ENCODE measurements at regions not wholly inside any gene's neighbourhood (a gene's known extent, or its start where the extent isn't known, plus 50 kb on each side); places are given as distances from the start of the nearest gene placed in this dataset.

GRCh38 chr17:13353590-13353989 is 248.1 kb downstream of the HS3ST3A1 start:
- no peak for ATAC-seq
- H3K4me1 Mint-ChIP-seq (ENCODE audit: low read depth), result no peaks in the 10 kb centered on the region
- peaks cover 3% of the 10 kb centered on the region for H3K27me3 Mint-ChIP-seq (ENCODE audit: low read depth)
- H3K36me3 Mint-ChIP-seq (ENCODE audit: insufficient read depth), result no peaks in the 10 kb centered on the region
- no peak for DNase-seq
- no peak overlapping the region for H3K4me3 Mint-ChIP-seq
- H3K9me3 Mint-ChIP-seq, result no peaks in the 10 kb centered on the region

- Mint-ChIP-seq H3K36me3 (ENCODE audit: insufficient read depth) (no peaks in the 10 kb centered on the region), H3K4me3 (no peak overlapping the region), H3K4me1 (ENCODE audit: low read depth) (no peaks in the 10 kb centered on the region), H3K9me3 (no peaks in the 10 kb centered on the region), H3K27me3 (ENCODE audit: low read depth) (peaks cover 3% of the 10 kb centered on the region)
- no peak for ATAC-seq
- no peak for DNase-seq
Observed at GRCh38 chr17:13352747-13353415, 248.8 kb downstream of the HS3ST3A1 start.

GRCh38 chr17:13351046-13351445 is 250.7 kb downstream of the HS3ST3A1 start:
- ATAC-seq, result no peak
- Mint-ChIP-seq H3K4me3 (no peak overlapping the region), H3K36me3 (ENCODE audit: insufficient read depth) (no peaks in the 10 kb centered on the region), H3K4me1 (ENCODE audit: low read depth) (peaks cover 5% of the 10 kb centered on the region), H3K27me3 (ENCODE audit: low read depth) (peaks cover 3% of the 10 kb centered on the region), H3K9me3 (peaks cover 3% of the 10 kb centered on the region)
- no peak for DNase-seq

- ATAC-seq, result no peak
- Mint-ChIP-seq H3K4me3 (no peak overlapping the region), H3K27me3 (ENCODE audit: low read depth) (peaks cover 3% of the 10 kb centered on the region), H3K4me1 (ENCODE audit: low read depth) (peaks cover 5% of the 10 kb centered on the region), H3K9me3 (peaks cover 3% of the 10 kb centered on the region), H3K36me3 (ENCODE audit: insufficient read depth) (no peaks in the 10 kb centered on the region)
- DNase-seq, result no peak
Observed at GRCh38 chr17:13350466-13350865, 251.3 kb downstream of the HS3ST3A1 start.

- no peak overlapping the region for H3K4me3 Mint-ChIP-seq
- peaks cover 3% of the 10 kb centered on the region for H3K27me3 Mint-ChIP-seq (ENCODE audit: low read depth)
- peak; percentile 64 to 72 for ATAC-seq
- H3K9me3 Mint-ChIP-seq, result peaks cover 3% of the 10 kb centered on the region
- no peak for DNase-seq
- H3K36me3 Mint-ChIP-seq (ENCODE audit: insufficient read depth), result no peaks in the 10 kb centered on the region
- peaks cover 5% of the 10 kb centered on the region for H3K4me1 Mint-ChIP-seq (ENCODE audit: low read depth)
Observed at GRCh38 chr17:13346996-13347762, 254.6 kb downstream of the HS3ST3A1 start.

GRCh38 chr17:13346592-13346991 is 255.1 kb downstream of the HS3ST3A1 start:
- H3K4me3 Mint-ChIP-seq, result no peak overlapping the region
- H3K27me3 Mint-ChIP-seq (ENCODE audit: low read depth), result no peaks in the 10 kb centered on the region
- H3K36me3 Mint-ChIP-seq (ENCODE audit: insufficient read depth), result no peaks in the 10 kb centered on the region
- DNase-seq (no peak), ATAC-seq (no peak)
- H3K4me1 Mint-ChIP-seq (ENCODE audit: low read depth), result peaks cover 5% of the 10 kb centered on the region
- H3K9me3 Mint-ChIP-seq, result peaks cover 3% of the 10 kb centered on the region

GRCh38 chr17:13346081-13346533 is 255.6 kb downstream of the HS3ST3A1 start:
- DNase-seq (no peak), ATAC-seq (peak in 1 of 2 donors; percentile 27)
- Mint-ChIP-seq H3K9me3 (peaks cover 3% of the 10 kb centered on the region), H3K4me3 (no peak overlapping the region), H3K36me3 (ENCODE audit: insufficient read depth) (no peaks in the 10 kb centered on the region), H3K27me3 (ENCODE audit: low read depth) (no peaks in the 10 kb centered on the region), H3K4me1 (ENCODE audit: low read depth) (peaks cover 5% of the 10 kb centered on the region)

GRCh38 chr17:13338421-13338820 is 263.3 kb downstream of the HS3ST3A1 start:
- no peak for DNase-seq
- no peaks in the 10 kb centered on the region for H3K36me3 Mint-ChIP-seq (ENCODE audit: insufficient read depth)
- no peak for ATAC-seq
- no peak overlapping the region for H3K4me3 Mint-ChIP-seq
- H3K27me3 Mint-ChIP-seq (ENCODE audit: low read depth), result peaks cover 29% of the 10 kb centered on the region
- peaks cover 5% of the 10 kb centered on the region for H3K4me1 Mint-ChIP-seq (ENCODE audit: low read depth)
- no peaks in the 10 kb centered on the region for H3K9me3 Mint-ChIP-seq

- no peak overlapping the region for H3K4me3 Mint-ChIP-seq
- DNase-seq (no peak), ATAC-seq (no peak)
- H3K36me3 Mint-ChIP-seq (ENCODE audit: insufficient read depth), result no peaks in the 10 kb centered on the region
- H3K27me3 Mint-ChIP-seq (ENCODE audit: low read depth), result peaks cover 31% of the 10 kb centered on the region
- H3K4me1 Mint-ChIP-seq (ENCODE audit: low read depth), result peaks cover 5% of the 10 kb centered on the region
- H3K9me3 Mint-ChIP-seq, result no peaks in the 10 kb centered on the region
Observed at GRCh38 chr17:13337864-13338371, 263.8 kb downstream of the HS3ST3A1 start.

- peaks cover 5% of the 10 kb centered on the region for H3K4me1 Mint-ChIP-seq (ENCODE audit: low read depth)
- no peak overlapping the region for H3K4me3 Mint-ChIP-seq
Observed at GRCh38 chr17:13337151-13337550, 264.6 kb downstream of the HS3ST3A1 start.

GRCh38 chr17:13334374-13334773 is 267.4 kb downstream of the HS3ST3A1 start:
- H3K4me1 Mint-ChIP-seq (ENCODE audit: low read depth), result peaks cover 5% of the 10 kb centered on the region
- ATAC-seq, result no peak
- no peaks in the 10 kb centered on the region for H3K36me3 Mint-ChIP-seq (ENCODE audit: insufficient read depth)
- H3K4me3 Mint-ChIP-seq, result no peak overlapping the region
- peaks cover 31% of the 10 kb centered on the region for H3K27me3 Mint-ChIP-seq (ENCODE audit: low read depth)
- H3K9me3 Mint-ChIP-seq, result no peaks in the 10 kb centered on the region
- no peak for DNase-seq

More at GRCh38 chr17:13337151-13337550, 264.6 kb downstream of the HS3ST3A1 start:
- no peaks in the 10 kb centered on the region for H3K36me3 Mint-ChIP-seq (ENCODE audit: insufficient read depth)
- peaks cover 33% of the 10 kb centered on the region for H3K27me3 Mint-ChIP-seq (ENCODE audit: low read depth)
- no peak for ATAC-seq
- no peaks in the 10 kb centered on the region for H3K9me3 Mint-ChIP-seq
- DNase-seq, result no peak

- peaks cover 5% of the 10 kb centered on the region for H3K4me1 Mint-ChIP-seq (ENCODE audit: low read depth)
- DNase-seq (no peak), ATAC-seq (no peak)
- peaks cover 31% of the 10 kb centered on the region for H3K27me3 Mint-ChIP-seq (ENCODE audit: low read depth)
- no peaks in the 10 kb centered on the region for H3K9me3 Mint-ChIP-seq
- no peak overlapping the region for H3K4me3 Mint-ChIP-seq
- H3K36me3 Mint-ChIP-seq (ENCODE audit: insufficient read depth), result no peaks in the 10 kb centered on the region
Observed at GRCh38 chr17:13333661-13334060, 268.1 kb downstream of the HS3ST3A1 start.

GRCh38 chr17:13332207-13332606 is 269.5 kb downstream of the HS3ST3A1 start:
- peaks cover 21% of the 10 kb centered on the region for H3K27me3 Mint-ChIP-seq (ENCODE audit: low read depth)
- no peaks in the 10 kb centered on the region for H3K4me1 Mint-ChIP-seq (ENCODE audit: low read depth)
- no peaks in the 10 kb centered on the region for H3K9me3 Mint-ChIP-seq
- DNase-seq (no peak), ATAC-seq (no peak)
- H3K4me3 Mint-ChIP-seq, result no peak overlapping the region
- no peaks in the 10 kb centered on the region for H3K36me3 Mint-ChIP-seq (ENCODE audit: insufficient read depth)

GRCh38 chr17:13329421-13329820 is 272.3 kb downstream of the HS3ST3A1 start:
- H3K9me3 Mint-ChIP-seq, result no peaks in the 10 kb centered on the region
- ATAC-seq (no peak), DNase-seq (no peak)
- peaks cover 15% of the 10 kb centered on the region for H3K27me3 Mint-ChIP-seq (ENCODE audit: low read depth)
- H3K4me1 Mint-ChIP-seq (ENCODE audit: low read depth), result no peaks in the 10 kb centered on the region
- no peak overlapping the region for H3K4me3 Mint-ChIP-seq
- no peaks in the 10 kb centered on the region for H3K36me3 Mint-ChIP-seq (ENCODE audit: insufficient read depth)

GRCh38 chr17:13323990-13324389 is 277.7 kb downstream of the HS3ST3A1 start:
- Mint-ChIP-seq H3K27me3 (ENCODE audit: low read depth) (peaks cover 3% of the 10 kb centered on the region), H3K4me1 (ENCODE audit: low read depth) (no peaks in the 10 kb centered on the region), H3K36me3 (ENCODE audit: insufficient read depth) (no peaks in the 10 kb centered on the region), H3K4me3 (no peak overlapping the region), H3K9me3 (no peaks in the 10 kb centered on the region)
- ATAC-seq (no peak), DNase-seq (no peak)

All from activated T-cell treated with anti-CD3 and anti-CD28 coated beads, Interleukin-2, amount 50 U/mL, for 4 hours (primary cell).